ENCODE measurements at regions not wholly inside any gene's neighbourhood (a gene's known extent, or its start where the extent isn't known, plus 50 kb on each side); places are given as distances from the start of the nearest gene placed in this dataset.

GRCh38 chr10:9745158-9745557 lies 1272.5 kb upstream of the CELF2 start:
- DNase-seq = no peak

- DNase-seq = no peak
These were observed 1260.5 kb upstream of the CELF2 start for GRCh38 chr10:9757176-9757575.

GRCh38 chr10:9759596-9759995 lies 1258.1 kb upstream of the CELF2 start:
- DNase-seq = no peak

- DNase-seq = peak in 1 of 2 experiments; percentile 33
These were observed 1254.6 kb upstream of the CELF2 start for GRCh38 chr10:9762966-9763656.

- no peak for DNase-seq
These were observed 1250.9 kb upstream of the CELF2 start for GRCh38 chr10:9766762-9767161.

- DNase-seq = no peak
These were observed 1236.0 kb upstream of the CELF2 start for GRCh38 chr10:9781666-9782065.

GRCh38 chr10:9786101-9786500 lies 1231.6 kb upstream of the CELF2 start:
- DNase-seq = peak in 1 of 2 experiments; percentile 29

GRCh38 chr10:9786576-9786975 lies 1231.1 kb upstream of the CELF2 start:
- no peak for DNase-seq

- DNase-seq = no peak
These were observed 1227.7 kb upstream of the CELF2 start for GRCh38 chr10:9789996-9790395.

GRCh38 chr10:9792181-9792580 lies 1225.5 kb upstream of the CELF2 start:
- DNase-seq = peak in 1 of 2 experiments; percentile 34

- no peak for DNase-seq
These were observed 1221.1 kb upstream of the CELF2 start for GRCh38 chr10:9796564-9796963.

GRCh38 chr10:9800011-9800410 lies 1217.7 kb upstream of the CELF2 start:
- no peak for DNase-seq

GRCh38 chr10:9800571-9800970 lies 1217.1 kb upstream of the CELF2 start:
- DNase-seq = no peak

- no peak for DNase-seq
These were observed 1209.8 kb upstream of the CELF2 start for GRCh38 chr10:9807846-9808245.

GRCh38 chr10:9811601-9812000 lies 1206.1 kb upstream of the CELF2 start:
- no peak for DNase-seq

- DNase-seq = no peak
These were observed 1203.3 kb upstream of the CELF2 start for GRCh38 chr10:9814285-9814864.

- DNase-seq = no peak
These were observed 1197.7 kb upstream of the CELF2 start for GRCh38 chr10:9819756-9820494.

GRCh38 chr10:9823268-9823930 lies 1194.3 kb upstream of the CELF2 start:
- no peak for DNase-seq

GRCh38 chr10:9824631-9825071 lies 1193.0 kb upstream of the CELF2 start:
- DNase-seq = no peak

GRCh38 chr10:9825491-9826018 lies 1192.1 kb upstream of the CELF2 start:
- no peak for DNase-seq

- DNase-seq = no peak
These were observed 1189.6 kb upstream of the CELF2 start for GRCh38 chr10:9828110-9828509.

- no peak for DNase-seq
These were observed 1183.7 kb upstream of the CELF2 start for GRCh38 chr10:9833942-9834341.

GRCh38 chr10:9834434-9834833 lies 1183.2 kb upstream of the CELF2 start:
- no peak for DNase-seq

All from SW 1271 (cell line).